NCI-H524 (cell line): ENCODE measurements at regions not wholly inside any gene's neighbourhood (a gene's known extent, or its start where the extent isn't known, plus 50 kb on each side); places are given as distances from the start of the nearest gene placed in this dataset.

Experiments
- DNase-seq, 2 experiments: peaks; one replicate each; lab custom pipeline; 2025; lab: John Stamatoyannopoulos, UW

- no peak for DNase-seq
Measured at GRCh38 chr10:4196771-4197390, 411.9 kb upstream of the KLF6 start.

- DNase-seq = no peak
Measured at GRCh38 chr10:4196183-4196582, 411.2 kb upstream of the KLF6 start.

DNA sequence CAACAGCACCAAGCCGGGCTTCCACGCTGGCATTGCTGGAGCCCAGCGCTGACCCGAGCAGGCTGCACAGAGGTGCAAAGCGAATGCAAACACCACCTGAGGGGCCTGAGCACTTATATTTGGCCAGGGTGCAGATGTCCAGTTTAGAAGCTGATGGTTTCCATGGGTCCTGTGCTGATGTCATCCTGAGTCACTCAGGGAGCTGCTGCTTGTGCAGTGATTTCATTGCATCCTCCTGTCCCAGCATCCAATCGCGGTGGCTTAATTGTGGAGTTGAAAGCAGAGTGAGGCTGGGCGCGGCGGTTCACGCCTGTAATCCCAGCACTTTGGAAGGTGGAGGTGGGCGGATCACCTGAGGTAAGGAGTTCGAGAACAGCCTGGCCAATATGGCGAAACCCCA lies 410.2 kb upstream of the KLF6 start:
- DNase-seq = no peak

DNA sequence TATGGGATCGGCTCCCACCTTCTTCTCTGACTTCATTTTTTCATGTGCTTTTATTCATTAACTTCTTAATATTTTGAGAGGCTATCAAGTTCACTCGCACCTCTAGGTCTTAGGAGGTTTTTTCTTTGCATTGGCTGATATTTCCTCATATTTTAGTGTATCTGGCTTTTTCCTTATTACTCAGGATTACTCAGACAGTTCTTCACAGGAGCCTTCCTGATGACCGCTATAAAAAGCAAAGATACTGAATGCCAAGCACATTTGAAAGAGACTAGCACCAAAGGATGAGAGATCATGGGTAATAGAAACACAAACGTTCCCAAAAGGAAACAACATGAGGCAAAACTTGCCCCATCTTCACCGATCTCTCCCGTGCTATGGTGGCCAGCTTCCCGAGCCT lies 409.2 kb upstream of the KLF6 start:
- no peak for DNase-seq

DNA sequence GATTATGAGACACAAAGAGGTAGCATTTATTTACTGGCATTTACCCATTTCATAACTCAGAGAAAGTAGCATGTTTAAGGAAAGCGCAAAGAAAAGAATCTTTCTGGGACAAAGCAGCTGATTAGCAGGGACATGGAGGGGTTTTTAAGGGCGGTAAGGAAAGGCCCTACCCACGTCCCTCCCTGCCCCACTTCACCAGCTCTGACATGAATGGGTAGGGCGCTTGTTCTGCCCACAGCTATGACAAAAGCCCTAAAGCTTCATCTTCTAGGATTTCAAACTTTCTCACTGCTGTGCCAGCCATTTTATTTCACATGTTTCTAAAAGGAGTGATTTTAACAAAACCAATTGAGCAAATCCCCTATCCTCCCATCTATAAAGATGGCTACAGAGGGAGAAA lies 406.9 kb upstream of the KLF6 start:
- DNase-seq = no peak

DNA sequence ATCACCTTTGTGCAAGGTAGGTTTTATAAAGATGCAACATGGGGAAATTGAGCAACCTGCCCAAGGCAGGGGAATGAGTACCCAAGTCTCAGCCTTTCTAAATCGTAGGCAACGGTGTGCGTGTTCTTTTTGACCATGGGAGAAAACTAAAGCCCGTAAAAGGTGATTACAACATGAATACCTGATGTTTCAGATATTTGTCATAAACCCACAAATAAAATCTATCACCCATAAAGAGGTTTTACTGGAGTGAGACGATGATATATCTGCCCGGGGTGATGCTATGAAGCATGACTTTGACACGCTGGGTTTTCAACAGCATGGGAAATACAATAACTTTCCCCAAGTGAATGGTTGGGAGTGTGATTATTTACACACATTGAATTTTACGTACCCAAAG lies 406.3 kb upstream of the KLF6 start:
- no peak for DNase-seq

GRCh38 chr10:4190876-4191275 lies 405.9 kb upstream of the KLF6 start:
- DNase-seq = no peak

DNA sequence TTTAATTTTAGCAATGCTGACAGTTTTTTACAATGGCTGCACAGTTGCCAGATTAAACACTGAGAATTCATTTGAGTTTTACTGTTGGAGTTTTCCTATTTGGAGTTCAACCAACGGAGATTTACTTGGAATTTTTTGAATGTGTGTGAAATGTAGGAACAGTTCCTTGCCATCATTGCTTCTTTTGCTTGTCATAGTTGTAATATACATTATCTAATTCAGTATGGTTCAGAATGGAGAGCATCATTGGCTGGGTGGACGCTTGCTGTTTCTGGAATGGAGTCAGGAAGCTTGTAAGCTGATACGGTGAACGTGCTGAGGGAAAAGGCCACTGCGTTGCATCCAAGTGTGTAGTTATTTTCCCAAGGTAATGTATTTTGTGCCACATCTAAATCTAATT lies 404.3 kb upstream of the KLF6 start:
- no peak for DNase-seq

GRCh38 chr10:4188406-4188805 lies 403.4 kb upstream of the KLF6 start:
- no peak for DNase-seq

GRCh38 chr10:4186849-4187540 lies 402.0 kb upstream of the KLF6 start:
- DNase-seq = no peak

- no peak for DNase-seq
Measured at GRCh38 chr10:4183761-4184261, 398.8 kb upstream of the KLF6 start.

DNA sequence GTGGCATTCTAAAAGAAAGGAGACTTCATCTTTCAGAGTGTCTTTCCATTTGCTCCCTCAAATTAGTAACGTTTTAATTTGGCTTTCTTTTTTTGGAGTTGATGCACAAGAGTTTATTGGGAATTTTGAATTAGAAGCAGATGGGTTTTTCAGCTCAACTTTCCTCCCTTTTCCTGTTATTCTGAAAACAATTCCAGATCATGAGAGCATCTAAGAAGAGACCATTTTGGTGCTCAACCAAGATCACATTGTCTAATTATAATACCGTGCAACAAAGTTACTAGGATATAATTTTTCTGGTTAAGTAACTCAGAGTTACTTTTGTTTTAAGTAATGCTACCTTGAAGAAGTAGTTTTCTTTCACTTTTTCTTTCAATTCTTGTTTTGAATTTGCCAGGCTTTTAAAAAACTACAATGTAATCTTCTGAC lies 396.6 kb upstream of the KLF6 start:
- no peak for DNase-seq

DNA sequence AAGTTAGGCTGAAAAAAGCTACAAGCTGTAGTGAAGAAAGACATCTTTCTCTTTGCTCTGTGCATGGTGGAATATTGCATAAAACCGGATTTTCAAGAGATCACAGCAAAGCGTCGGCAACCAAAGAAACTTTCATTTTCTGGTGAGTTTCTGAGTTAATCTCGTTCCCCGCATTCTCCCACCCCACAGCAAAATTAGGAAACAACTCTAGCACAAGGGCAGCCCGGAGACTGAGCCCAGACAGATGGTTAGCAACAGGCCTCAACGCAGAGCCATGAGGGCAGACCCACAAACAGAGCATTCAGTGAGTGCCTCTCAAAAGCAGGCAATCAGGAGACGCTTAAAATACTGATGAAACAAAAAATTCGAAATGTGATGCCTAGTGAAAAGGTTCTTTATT lies 396.1 kb upstream of the KLF6 start:
- peak in 1 of 2 experiments; percentile 1 for DNase-seq

GRCh38 chr10:4177791-4178190 lies 392.8 kb upstream of the KLF6 start:
- DNase-seq = no peak

DNA sequence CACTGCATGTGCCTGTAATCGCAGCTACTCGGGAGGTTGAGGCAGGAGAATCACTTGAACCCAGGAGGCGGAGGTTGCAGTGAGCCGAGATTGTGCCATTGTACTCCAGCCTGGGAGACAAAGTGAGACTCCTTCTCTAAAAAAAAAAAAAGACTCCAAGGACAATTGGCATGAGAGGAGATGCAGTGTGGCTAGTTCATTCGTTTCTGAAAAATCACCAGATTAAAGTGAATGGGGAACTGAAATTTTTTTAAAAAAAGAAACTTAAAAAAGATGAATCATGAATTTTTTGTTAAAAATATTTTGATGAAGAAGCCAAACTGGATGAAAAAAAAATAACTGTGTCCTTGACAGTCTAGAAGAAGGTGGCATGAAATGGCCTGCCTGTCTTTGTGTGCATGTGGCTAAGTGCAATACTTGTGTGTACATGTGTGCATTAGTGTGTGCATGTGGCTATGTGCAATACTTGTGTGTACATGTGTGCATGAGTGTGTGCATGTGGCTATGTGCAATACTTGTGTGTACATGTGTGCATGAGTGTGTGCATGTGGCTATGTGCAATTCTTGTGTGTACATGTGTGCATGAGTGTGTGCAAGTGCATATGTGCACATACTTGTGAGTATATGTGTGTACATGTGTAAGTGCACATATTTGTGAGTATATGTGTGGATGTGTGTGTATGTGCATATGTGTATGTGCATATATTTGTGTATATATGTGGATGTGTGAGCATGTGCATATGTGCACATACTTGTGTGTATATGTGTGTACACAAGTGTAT lies 391.7 kb upstream of the KLF6 start:
- no peak for DNase-seq

DNA sequence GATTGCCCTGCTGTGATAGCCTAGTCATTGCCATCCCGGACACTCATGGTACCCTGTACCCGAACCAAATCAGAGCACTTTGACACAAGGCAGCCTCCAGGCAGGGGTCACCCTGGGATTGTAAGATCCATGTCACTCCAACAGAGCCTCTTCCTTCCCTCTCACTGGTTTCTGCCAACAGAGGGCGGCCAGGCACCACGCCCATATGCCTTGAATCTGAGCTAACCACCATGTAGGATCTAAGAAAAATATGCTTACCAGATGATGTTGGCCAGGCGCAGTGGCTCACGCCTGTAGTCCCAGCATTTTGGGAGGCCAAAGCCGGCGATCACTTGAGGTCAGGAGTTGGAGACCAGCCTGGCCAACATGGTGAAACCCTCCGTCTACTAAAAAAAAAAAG lies 389.2 kb upstream of the KLF6 start:
- DNase-seq = no peak

DNA sequence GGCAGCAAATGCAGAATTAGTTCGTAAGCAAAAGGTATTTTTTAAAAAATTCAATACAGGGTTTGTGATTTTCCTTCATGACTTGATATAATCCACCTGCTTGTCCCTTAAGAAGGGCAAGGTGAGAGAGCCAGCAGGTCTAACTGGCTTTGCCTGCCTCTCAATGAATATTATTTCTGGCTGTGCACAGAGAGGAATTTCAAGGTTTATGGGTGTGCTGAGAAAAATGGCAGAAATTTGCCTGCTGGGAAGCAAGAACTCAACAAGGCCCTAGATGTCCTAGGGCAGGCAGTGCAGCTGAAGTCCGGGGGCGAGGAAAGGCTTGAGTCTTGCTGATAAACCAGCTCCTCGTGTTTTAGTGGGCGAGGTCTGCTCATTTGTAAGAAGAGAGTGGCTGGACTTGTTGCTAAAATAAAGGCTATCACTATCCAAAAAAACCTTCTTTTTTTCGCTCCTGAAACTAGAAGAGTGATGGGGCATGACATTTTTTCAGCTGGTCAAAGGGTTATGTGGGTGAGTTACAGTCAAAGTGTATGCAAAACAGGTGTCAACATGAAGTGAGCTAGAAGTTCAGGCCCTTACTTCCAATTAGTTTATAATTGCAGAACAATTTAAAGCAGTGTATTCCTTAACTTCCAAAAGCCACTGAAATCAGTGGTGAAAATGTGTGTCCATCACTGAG lies 385.8 kb upstream of the KLF6 start:
- no peak for DNase-seq

- no peak for DNase-seq
Measured at GRCh38 chr10:4170181-4170580, 385.2 kb upstream of the KLF6 start.

- no peak for DNase-seq
Measured at GRCh38 chr10:4169448-4169847, 384.4 kb upstream of the KLF6 start.

DNA sequence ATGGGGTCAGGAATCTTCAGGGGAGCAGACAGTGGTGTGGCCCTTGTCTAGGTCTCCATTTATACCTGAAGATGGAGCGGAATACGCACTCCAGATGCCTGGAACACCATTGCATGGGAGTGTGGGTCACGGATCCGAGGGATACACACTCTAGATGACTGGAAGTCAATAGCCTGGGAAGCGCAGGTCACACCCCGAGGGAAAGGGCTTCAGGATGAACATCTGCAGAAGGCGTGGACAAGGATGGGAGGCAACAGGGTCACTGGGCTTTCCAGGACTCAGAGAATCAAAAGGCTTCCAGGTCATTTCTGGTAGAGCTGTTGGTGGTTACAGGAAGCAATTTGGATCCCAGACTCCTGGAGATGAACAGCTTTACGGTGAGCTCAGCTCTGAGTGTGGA lies 382.2 kb upstream of the KLF6 start:
- DNase-seq = no peak

DNA sequence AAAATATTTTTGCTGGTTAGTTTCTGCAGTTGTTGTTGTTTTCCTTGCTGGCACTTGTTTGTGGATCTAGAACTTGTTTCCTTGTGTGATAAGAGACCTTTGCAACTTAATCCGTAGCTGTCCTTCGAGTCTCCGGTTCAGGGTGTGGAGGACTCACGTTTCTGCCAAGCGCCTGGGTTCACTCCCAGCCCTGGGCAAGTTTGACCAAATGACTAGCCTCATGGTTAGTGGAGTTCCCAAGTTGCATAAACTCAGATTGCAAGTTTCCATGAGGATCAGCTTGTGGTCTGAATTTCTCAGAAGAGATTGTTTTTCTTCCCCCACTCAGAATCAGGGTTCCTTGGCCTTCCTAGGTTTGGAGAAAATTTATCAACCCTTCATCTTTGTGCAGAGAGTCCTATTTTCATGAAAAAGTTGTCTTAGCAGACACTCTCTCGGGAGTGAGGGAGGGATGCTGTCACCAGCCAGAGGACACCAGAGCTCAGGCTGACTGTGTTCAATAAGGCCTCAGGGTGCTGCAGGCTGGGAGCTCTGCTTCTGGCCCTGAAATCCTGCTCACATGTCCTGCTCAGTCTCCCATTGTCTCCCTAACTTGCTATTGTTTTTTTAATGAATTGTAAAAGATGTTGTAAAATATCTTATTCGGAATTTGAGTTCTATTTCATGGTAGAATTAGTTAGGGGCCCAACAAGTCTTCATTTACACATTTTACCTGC lies 377.7 kb upstream of the KLF6 start:
- DNase-seq = no peak

DNA sequence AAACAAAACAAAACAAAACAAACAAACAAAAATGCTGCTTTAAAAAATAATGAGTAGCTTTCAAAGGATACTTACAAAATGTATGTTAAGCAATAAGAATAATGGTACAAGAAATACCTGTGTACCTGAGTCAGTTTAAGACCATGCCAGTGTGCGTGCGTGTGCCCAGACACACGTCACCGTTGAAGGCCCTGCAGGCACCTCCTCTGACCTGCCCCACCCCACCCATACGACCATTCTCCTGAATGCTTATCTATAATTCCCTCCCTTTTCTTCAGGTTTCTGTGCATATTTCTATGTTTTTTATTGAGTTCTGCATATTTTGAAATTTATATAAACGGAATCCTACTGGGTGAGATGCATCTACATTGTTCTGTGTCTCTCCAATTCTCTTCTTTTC lies 374.2 kb upstream of the KLF6 start:
- no peak for DNase-seq
